Testis (tissue), 2 donors: ENCODE measurements at regions not wholly inside any gene's neighbourhood (a gene's known extent, or its start where the extent isn't known, plus 50 kb on each side); places are given as distances from the start of the nearest gene placed in this dataset.

Experiments
- DNase-seq: peaks from one replicate; pipeline ENCODE4 v3.0.0-alpha.2; 2019
- H3K27ac ChIP-seq, 2 donors: fragments of 200-600 bp; sonication (generic); one replicate each; pipeline ENCODE4 v1.5.1; 2019
- H3K27me3 ChIP-seq: fragments of 200-600 bp; sonication (generic); one replicate; pipeline ENCODE4 v1.5.1; 2019
- H3K36me3 ChIP-seq: fragments of 200-600 bp; sonication (generic); one replicate; pipeline ENCODE4 v1.5.1; 2017; ENCODE audit warnings: low read depth; ENCODE audit errors: missing control alignments
- H3K4me1 ChIP-seq: fragments of 200-600 bp; sonication (generic); one replicate; pipeline ENCODE4 v1.5.1; 2019
- H3K4me3 ChIP-seq, 2 donors: fragments of 200-600 bp; sonication (generic); one replicate each; pipeline ENCODE4 v1.5.1; 2017 to 2019
- H3K9me3 ChIP-seq: fragments of 200-600 bp; sonication (generic); one replicate; pipeline ENCODE4 v1.5.1; 2017
- POLR2A ChIP-seq: fragments of 450-650 bp; IDR thresholded peaks from one replicate; pipeline ENCODE4 v1.6.1; 2017; ENCODE audit warnings: antibody characterized with exemption, mild to moderate bottlenecking, moderate library complexity
- WGBS, 2 donors: methylation state at CpG; one replicate each; pipeline ENCODE4 v1.1.5; 2018; 5-methylcytosine and 5-hydroxymethylcytosine counted together
- intact Hi-C: fragments of 100-400 bp; cut with DNase I; formaldehyde crosslinking; loops from one replicate; pipeline ENCODE4 v1.15.1; 2023; ENCODE audit warnings: low total_unique reads
- TF ChIP-seq, protein P1 (sequence below), 3 experiments: fragments of 450-650 bp in 2 of 3; fragments of 200-600 bp in 1 of 3; sonication (generic) in 1 of 3; IDR thresholded peaks; one replicate each; pipeline ENCODE4 v1.5.1; 2016 to 2019; ENCODE audit warnings: antibody characterized with exemption in 3 of 3, mild to moderate bottlenecking in 2 of 3, moderate library complexity in 1 of 3

GRCh38 chr5:89452081-89452480 lies 569.1 kb upstream of the MEF2C start:
- Histone ChIP-seq H3K36me3 (no peaks in the 10 kb centered on the region), H3K27ac (no peak overlapping the region), H3K4me3 (no peak overlapping the region), H3K4me1 (no peaks in the 10 kb centered on the region), H3K9me3 (no peaks in the 10 kb centered on the region), H3K27me3 (no peaks in the 10 kb centered on the region)
- TF ChIP-seq, protein P1, sequence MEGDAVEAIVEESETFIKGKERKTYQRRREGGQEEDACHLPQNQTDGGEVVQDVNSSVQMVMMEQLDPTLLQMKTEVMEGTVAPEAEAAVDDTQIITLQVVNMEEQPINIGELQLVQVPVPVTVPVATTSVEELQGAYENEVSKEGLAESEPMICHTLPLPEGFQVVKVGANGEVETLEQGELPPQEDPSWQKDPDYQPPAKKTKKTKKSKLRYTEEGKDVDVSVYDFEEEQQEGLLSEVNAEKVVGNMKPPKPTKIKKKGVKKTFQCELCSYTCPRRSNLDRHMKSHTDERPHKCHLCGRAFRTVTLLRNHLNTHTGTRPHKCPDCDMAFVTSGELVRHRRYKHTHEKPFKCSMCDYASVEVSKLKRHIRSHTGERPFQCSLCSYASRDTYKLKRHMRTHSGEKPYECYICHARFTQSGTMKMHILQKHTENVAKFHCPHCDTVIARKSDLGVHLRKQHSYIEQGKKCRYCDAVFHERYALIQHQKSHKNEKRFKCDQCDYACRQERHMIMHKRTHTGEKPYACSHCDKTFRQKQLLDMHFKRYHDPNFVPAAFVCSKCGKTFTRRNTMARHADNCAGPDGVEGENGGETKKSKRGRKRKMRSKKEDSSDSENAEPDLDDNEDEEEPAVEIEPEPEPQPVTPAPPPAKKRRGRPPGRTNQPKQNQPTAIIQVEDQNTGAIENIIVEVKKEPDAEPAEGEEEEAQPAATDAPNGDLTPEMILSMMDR (IDR thresholded peaks at IDR 0.05), result no peak
- no peak for TF ChIP-seq POLR2A
- 93% methylated on average over 4 of the region's 4 CpGs for WGBS, 2 donors
- DNase-seq, result no peak
- intact Hi-C loops, result no loop called here

GRCh38 chr5:89451263-89451662 lies 568.3 kb upstream of the MEF2C start:
- intact Hi-C loops, result no loop called here
- DNase-seq, result no peak
- Histone ChIP-seq H3K36me3 (no peaks in the 10 kb centered on the region), H3K4me3 (no peak overlapping the region), H3K4me1 (no peaks in the 10 kb centered on the region), H3K27me3 (no peaks in the 10 kb centered on the region), H3K9me3 (no peaks in the 10 kb centered on the region), H3K27ac (no peak overlapping the region)
- TF ChIP-seq, protein P1 (IDR thresholded peaks at IDR 0.05), result no peak
- no peak for TF ChIP-seq POLR2A

- H3K27ac ChIP-seq, result no peak overlapping the region
- no peak overlapping the region for H3K4me3 ChIP-seq
- no peaks in the 10 kb centered on the region for H3K4me1 ChIP-seq
- no peak for DNase-seq
- no peaks in the 10 kb centered on the region for H3K27me3 ChIP-seq
- intact Hi-C loops, result no loop called here
- 82 to 84% methylated on average over 1 of the region's 1 CpG for WGBS, 2 donors
- no peak for TF ChIP-seq POLR2A
- TF ChIP-seq, protein P1 (IDR thresholded peaks at IDR 0.05), result no peak
- H3K36me3 ChIP-seq, result no peaks in the 10 kb centered on the region
- no peaks in the 10 kb centered on the region for H3K9me3 ChIP-seq
Observed at GRCh38 chr5:89450149-89450538, 567.2 kb upstream of the MEF2C start.

DNA sequence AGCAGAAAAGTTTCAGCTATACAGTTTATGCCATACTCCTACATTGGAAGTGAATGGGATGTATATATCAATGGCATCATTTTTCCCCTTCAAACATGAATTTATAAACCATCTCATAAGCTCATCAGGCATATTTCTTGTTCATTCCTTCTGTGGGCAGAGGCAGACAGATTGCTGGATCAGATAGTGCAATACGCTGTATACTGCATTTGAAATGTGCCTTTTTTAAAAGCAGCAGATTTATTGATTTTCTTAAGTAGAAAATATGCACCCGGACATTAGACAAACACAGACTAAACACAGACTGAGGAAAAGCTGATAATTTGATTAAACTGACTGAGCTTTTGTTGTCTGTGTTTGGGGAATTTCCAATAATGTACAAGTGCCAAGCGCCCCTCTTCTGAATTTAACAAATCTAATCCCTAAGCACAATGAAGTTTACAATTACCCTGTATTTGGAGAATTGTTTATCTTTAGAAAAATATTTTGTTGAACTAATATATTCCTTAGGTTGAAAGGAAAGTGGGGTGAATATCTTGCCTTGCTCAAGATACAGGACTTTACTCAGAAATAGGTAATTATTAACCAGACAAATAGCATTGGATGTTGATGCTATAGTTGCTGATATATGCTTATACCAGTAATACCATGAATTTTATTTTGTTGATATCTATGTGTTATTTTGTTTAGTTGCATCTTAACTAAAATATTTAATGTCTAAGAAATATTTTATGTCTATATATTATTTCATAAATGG lies 566.6 kb upstream of the MEF2C start:
- Histone ChIP-seq H3K27me3 (no peaks in the 10 kb centered on the region), H3K9me3 (no peaks in the 10 kb centered on the region), H3K4me1 (no peaks in the 10 kb centered on the region), H3K36me3 (no peaks in the 10 kb centered on the region), H3K27ac (no peak overlapping the region), H3K4me3 (no peak overlapping the region)
- WGBS, 2 donors, result 71 to 80% methylated on average over 3 of the region's 3 CpGs
- TF ChIP-seq POLR2A, result no peak
- TF ChIP-seq, protein P1 (IDR thresholded peaks at IDR 0.05), result no peak
- intact Hi-C loops, result no loop called here
- DNase-seq, result no peak

GRCh38 chr5:89447027-89447426 lies 564.0 kb upstream of the MEF2C start:
- H3K9me3 ChIP-seq, result no peaks in the 10 kb centered on the region
- DNase-seq, result no peak
- H3K4me1 ChIP-seq, result no peaks in the 10 kb centered on the region
- WGBS, 2 donors, result 75 to 80% methylated on average over 3 of the region's 3 CpGs
- no peak overlapping the region for H3K4me3 ChIP-seq
- TF ChIP-seq, protein P1 (IDR thresholded peaks at IDR 0.05), result no peak
- TF ChIP-seq POLR2A, result no peak
- intact Hi-C loops, result no loop called here
- no peaks in the 10 kb centered on the region for H3K27me3 ChIP-seq
- no peak overlapping the region for H3K27ac ChIP-seq
- no peaks in the 10 kb centered on the region for H3K36me3 ChIP-seq
